GM12878 (cell line): ENCODE measurements at regions not wholly inside any gene's neighbourhood (a gene's known extent, or its start where the extent isn't known, plus 50 kb on each side); places are given as distances from the start of the nearest gene placed in this dataset.
"Not testable (repeated sequence)": the region's sequence is repeated elsewhere in the genome, so short reads cannot be mapped to it uniquely, and the experiment has no call there.

ENCODE experiments used
- ATAC-seq: fragments of 200-7000 bp; cut with Tn5 transposase; 3 replicates; pipeline ENCODE4 v1.9.1; 2020; ENCODE audit warnings: mild to moderate bottlenecking, moderate library complexity
- BruUV-seq: library from RNA; stranded (reverse); fragments of 400-500 nt; replicated peaks from 2 replicates; lab custom pipeline; 2021; lab: Mats Ljungman, UMichigan
- CTCF ChIA-PET: fragments of 300-600 bp; sonication (Branson Sonifier 250); formaldehyde crosslinking; extraction: SDS; loops from one replicate; lab custom pipeline; 2021; ENCODE audit warnings: inconsistent platforms; lab: Yijun Ruan, JAX
- POLR2A ChIA-PET: fragments of 350-600 bp; formaldehyde crosslinking; extraction: SDS; loops from one replicate; lab custom pipeline; 2021; ENCODE audit warnings: inconsistent platforms; lab: Charles Lee
- RAD21 ChIA-PET: fragments of 300-600 bp; sonication (Branson Sonifier 250); formaldehyde crosslinking; loops from one replicate; lab custom pipeline; 2023; ENCODE audit warnings: antibody characterized with exemption; ENCODE audit not compliant: unreplicated experiment; lab: Charles Lee
- SMC1A ChIA-PET: fragments of 300-600 bp; sonication (Branson Sonifier 250); formaldehyde crosslinking; loops from one replicate; lab custom pipeline; 2023; ENCODE audit not compliant: unreplicated experiment, uncharacterized antibody; lab: Charles Lee
- DNase-seq: peaks from one replicate; pipeline ENCODE4 v3.0.0-alpha.2; 2011; ENCODE audit warnings: low read depth, low spot score
- FAIRE-seq: peaks from 3 replicates; lab custom pipeline; 2011; peaks lifted over from hg19 to GRCh38; lab: Jason Lieb, UNC
- H2AFZ ChIP-seq: 2 replicates; pipeline ENCODE4 v1.6.0; 2011; ENCODE audit warnings: low read depth, low read length, control low read depth; ENCODE audit not compliant: control insufficient read depth
- H3K27ac ChIP-seq: 2 replicates; pipeline ENCODE4 v1.5.1; 2011; ENCODE audit warnings: control low read depth; ENCODE audit not compliant: control insufficient read depth, insufficient read depth
- H3K27me3 ChIP-seq, 2 experiments: replicated peaks in 1 of 2; 2 replicates each; pipeline versions ENCODE4 v1.6.0 to v1.6.1; 2011; ENCODE audit warnings: low read length in 1 of 2; ENCODE audit not compliant: control insufficient read depth in 2 of 2, insufficient read depth in 2 of 2
- H3K36me3 ChIP-seq, 2 experiments: 2 replicates each; pipeline ENCODE4 v1.5.1; 2011; ENCODE audit warnings: low read length in 1 of 2; ENCODE audit not compliant: control insufficient read depth in 2 of 2, insufficient read depth in 2 of 2
- H3K4me1 ChIP-seq: 2 replicates; pipeline ENCODE4 v1.6.1; 2011; ENCODE audit warnings: mild to moderate bottlenecking, low read length, moderate library complexity, mixed read lengths; ENCODE audit not compliant: control insufficient read depth, insufficient read depth
- H3K4me2 ChIP-seq: 2 replicates; pipeline ENCODE4 v1.6.0; 2011; ENCODE audit warnings: control low read depth; ENCODE audit not compliant: control insufficient read depth, insufficient read depth
- H3K4me3 ChIP-seq: fragments of 200-600 bp; sonication (generic); 2 replicates; pipeline ENCODE4 v1.5.1; 2016
- H3K79me2 ChIP-seq: 2 replicates; pipeline ENCODE4 v1.6.0; 2011; ENCODE audit warnings: low read length; ENCODE audit not compliant: control insufficient read depth, insufficient read depth
- H3K9ac ChIP-seq: 2 replicates; pipeline ENCODE4 v1.8.0; 2011; ENCODE audit warnings: low read length, control low read depth, mixed read lengths; ENCODE audit not compliant: control insufficient read depth, insufficient read depth
- H3K9me3 ChIP-seq: replicated peaks from 3 replicates; pipeline ENCODE4 v1.5.1; 2011; ENCODE audit warnings: mild to moderate bottlenecking, low read length; ENCODE audit not compliant: control insufficient read depth, insufficient read depth
- H4K20me1 ChIP-seq: 2 replicates; pipeline ENCODE4 v1.6.0; 2011; ENCODE audit not compliant: control insufficient read depth, insufficient read depth
- EP300 ChIP-seq, 2 experiments: fragments of 150-350 bp in 1 of 2; IDR thresholded peaks; 2 replicates each; pipeline ENCODE4 v1.6.1; 2011 to 2012; ENCODE audit warnings: low read depth in 2 of 2, low read length in 2 of 2, borderline replicate concordance in 1 of 2, improper control_type of control experiment in 1 of 2, inconsistent platforms in 1 of 2; ENCODE audit not compliant: control insufficient read depth in 1 of 2
- KAT2A ChIP-seq: conservative IDR thresholded peaks from 2 replicates; pipeline ENCODE4 v1.6.1; 2011; ENCODE audit warnings: low read depth, low read length; ENCODE audit not compliant: control insufficient read depth
- MYC ChIP-seq: IDR thresholded peaks from 2 replicates; pipeline ENCODE4 v1.6.1; 2011; ENCODE audit warnings: mild to moderate bottlenecking, low read length, moderate library complexity, inconsistent platforms; ENCODE audit not compliant: insufficient read depth, insufficient replicate concordance, insufficient read length, severe bottlenecking
- WGBS: methylation state at CpG from one replicate; pipeline ENCODE4 v1.1.6; 2016; ENCODE audit warnings: low lambda C conversion rate; ENCODE audit not compliant: insufficient replicate concordance, insufficient coverage; ENCODE audit errors: missing lambda C conversion rate; 5-methylcytosine and 5-hydroxymethylcytosine counted together
- in situ Hi-C: fragments of 300-500 bp; cut with MboI; formaldehyde crosslinking; loops from 9 replicates; pipeline ENCODE4 v1.14.3; 2018; ENCODE audit warnings: mixed read lengths
- intact Hi-C: fragments of 100-400 bp; cut with micrococcal nuclease; formaldehyde crosslinking; loops from one replicate; pipeline ENCODE4 v1.14.2; 2022; ENCODE audit not compliant: unreplicated experiment

GRCh38 chr6:22770054-22770453, 200.7 kb downstream of the HDGFL1 start:
- RAD21 ChIA-PET: no interaction called here
- no peak overlapping the region for H2AFZ ChIP-seq
- no TSS peak for BruUV-seq
- intact Hi-C loops (no loop called here), in situ Hi-C loops (no loop called here)
- no peak for ATAC-seq
- CTCF ChIA-PET: no interaction called here
- no peak for DNase-seq
- H3K27ac ChIP-seq: no peak overlapping the region
- no peaks in the 10 kb centered on the region for H4K20me1 ChIP-seq
- H3K36me3 ChIP-seq: no peaks in the 10 kb centered on the region
- no peaks in the 10 kb centered on the region for H3K27me3 ChIP-seq
- H3K4me2 ChIP-seq: no peak overlapping the region
- no peak overlapping the region for H3K4me3 ChIP-seq
- FAIRE-seq: no peak
- H3K9me3 ChIP-seq: no peaks in the 10 kb centered on the region
- no peaks in the 10 kb centered on the region for H3K4me1 ChIP-seq
- H3K79me2 ChIP-seq: no peaks in the 10 kb centered on the region
- POLR2A ChIA-PET: no interaction called here
- no peak overlapping the region for H3K9ac ChIP-seq
- SMC1A ChIA-PET: interaction anchor here (0.7 to 0.9 kb wide), 2 partner anchors 32 to 110 kb away, joined by 3 read pairs; no protein-coding TSS in a partner anchor
- WGBS: 0% methylated on average over 1 of the region's 1 CpG
- TF ChIP-seq KAT2A: no peak
- TF ChIP-seq, all 136 proteins: peak for 0

DNA sequence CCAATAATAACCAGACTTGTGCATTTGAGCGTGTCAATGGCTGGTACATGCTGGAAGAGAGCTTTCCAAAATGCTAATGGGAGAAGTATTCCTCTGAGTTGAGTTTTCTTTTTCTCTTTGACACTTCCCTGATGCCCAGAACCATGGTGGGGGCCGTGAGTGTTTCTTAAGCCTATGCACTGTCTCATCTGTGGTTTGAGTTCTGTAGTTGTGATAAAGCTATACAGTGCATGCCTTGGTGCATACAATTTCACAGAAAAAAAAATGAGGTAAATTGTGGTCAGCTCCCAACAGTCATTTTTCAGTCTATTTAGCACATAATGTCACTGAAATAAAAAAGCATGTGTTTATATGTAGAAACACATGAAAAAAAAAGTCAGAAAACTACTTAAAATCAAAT, 204.8 kb downstream of the HDGFL1 start:
- no peak overlapping the region for H2AFZ ChIP-seq
- TF ChIP-seq EP300 (IDR thresholded peaks at IDR 0.05; ENCODE audit: borderline replicate concordance in 1 of 2, control insufficient read depth in 1 of 2, low read depth in 2 of 2, low read length in 2 of 2) (no peak), MYC (no peak)
- FAIRE-seq: no peak
- intact Hi-C loops (no loop called here), in situ Hi-C loops (no loop called here)
- H3K36me3 ChIP-seq: no peaks in the 10 kb centered on the region
- H3K9me3 ChIP-seq: no peaks in the 10 kb centered on the region; the same call in 2 of the 3 replicates
- no peaks in the 10 kb centered on the region for H3K79me2 ChIP-seq
- RAD21 ChIA-PET: no interaction called here
- no peak overlapping the region for H3K4me3 ChIP-seq
- BruUV-seq: no TSS peak
- WGBS: 23% methylated on average over 2 of the region's 2 CpGs
- SMC1A ChIA-PET: no interaction called here
- no peaks in the 10 kb centered on the region for H3K27me3 ChIP-seq
- no peak overlapping the region for H3K27ac ChIP-seq
- POLR2A ChIA-PET: no interaction called here
- no peaks in the 10 kb centered on the region for H4K20me1 ChIP-seq
- CTCF ChIA-PET: no interaction called here
- H3K4me2 ChIP-seq: no peak overlapping the region
- ATAC-seq: no peak
- H3K9ac ChIP-seq: no peak overlapping the region
- DNase-seq: no peak
- H3K4me1 ChIP-seq: no peaks in the 10 kb centered on the region

- H3K4me1 ChIP-seq, SMC1A ChIA-PET, intact Hi-C loops, RAD21 ChIA-PET, DNase-seq, FAIRE-seq, H3K27ac ChIP-seq, H3K4me2 ChIP-seq, BruUV-seq, H3K27me3 ChIP-seq, H2AFZ ChIP-seq, H3K9ac ChIP-seq, CTCF ChIA-PET, H4K20me1 ChIP-seq, H3K4me3 ChIP-seq, H3K9me3 ChIP-seq, H3K79me2 ChIP-seq, POLR2A ChIA-PET, H3K36me3 ChIP-seq, in situ Hi-C loops, ATAC-seq: not testable (repeated sequence)
- WGBS: 0% methylated on average over 1 of the region's 1 CpG
Measured at GRCh38 chr6:22778438-22778837, 209.1 kb downstream of the HDGFL1 start.
